Activated CD8-positive, alpha-beta memory T cell treated with anti-CD3 and anti-CD28 coated beads, Interleukin-2, amount 50 U/mL, for 48 hours (primary cell): ENCODE measurements at regions not wholly inside any gene's neighbourhood (a gene's known extent, or its start where the extent isn't known, plus 50 kb on each side); places are given as distances from the start of the nearest gene placed in this dataset.

Source experiments
- DNase-seq: peaks from one replicate; pipeline ENCODE4 v3.0.0-alpha.2; 2020

DNA sequence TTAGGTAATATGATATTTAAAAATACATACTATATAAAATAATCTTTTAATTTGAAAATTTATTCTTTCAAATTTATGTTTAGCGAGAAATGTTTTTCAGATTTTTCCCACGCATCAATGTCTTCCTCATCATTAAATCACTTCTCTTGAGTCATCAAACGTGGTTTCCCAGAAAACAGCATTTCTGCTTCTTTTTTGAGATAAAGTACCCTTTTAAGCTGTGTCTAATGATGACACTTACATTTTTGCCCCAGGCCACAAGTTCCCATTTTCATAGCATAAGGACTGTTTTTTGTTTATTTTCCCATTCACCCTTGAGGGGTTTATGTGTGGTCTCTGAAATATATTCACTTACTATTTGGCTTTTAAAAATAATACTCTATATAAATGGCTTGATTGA, 139.0 kb upstream of the HS3ST3A1 start:
- no peak for DNase-seq

GRCh38 chr17:13741744-13742143, 140.0 kb upstream of the HS3ST3A1 start:
- no peak for DNase-seq

GRCh38 chr17:13743906-13744305, 142.2 kb upstream of the HS3ST3A1 start:
- DNase-seq = no peak

DNA sequence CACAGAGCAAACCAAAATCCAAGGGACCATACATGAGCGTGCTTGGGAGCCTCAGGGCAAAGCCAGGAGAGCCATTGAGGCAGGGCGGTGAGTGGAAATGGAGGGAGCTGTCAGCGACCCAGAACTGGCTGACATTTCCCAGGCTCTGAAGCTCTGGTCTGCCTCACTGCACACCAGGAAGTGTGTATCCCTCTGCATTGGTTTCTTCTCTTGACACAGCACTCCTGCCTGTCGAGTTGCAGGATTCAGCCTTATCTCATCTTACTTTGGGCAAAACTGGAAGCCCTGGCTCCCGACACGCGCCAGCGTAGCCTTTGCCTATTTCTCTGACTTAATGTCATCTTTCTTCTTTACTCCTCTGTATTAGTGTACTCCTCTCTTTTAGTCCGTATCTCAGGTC, 144.7 kb upstream of the HS3ST3A1 start:
- DNase-seq = no peak

DNA sequence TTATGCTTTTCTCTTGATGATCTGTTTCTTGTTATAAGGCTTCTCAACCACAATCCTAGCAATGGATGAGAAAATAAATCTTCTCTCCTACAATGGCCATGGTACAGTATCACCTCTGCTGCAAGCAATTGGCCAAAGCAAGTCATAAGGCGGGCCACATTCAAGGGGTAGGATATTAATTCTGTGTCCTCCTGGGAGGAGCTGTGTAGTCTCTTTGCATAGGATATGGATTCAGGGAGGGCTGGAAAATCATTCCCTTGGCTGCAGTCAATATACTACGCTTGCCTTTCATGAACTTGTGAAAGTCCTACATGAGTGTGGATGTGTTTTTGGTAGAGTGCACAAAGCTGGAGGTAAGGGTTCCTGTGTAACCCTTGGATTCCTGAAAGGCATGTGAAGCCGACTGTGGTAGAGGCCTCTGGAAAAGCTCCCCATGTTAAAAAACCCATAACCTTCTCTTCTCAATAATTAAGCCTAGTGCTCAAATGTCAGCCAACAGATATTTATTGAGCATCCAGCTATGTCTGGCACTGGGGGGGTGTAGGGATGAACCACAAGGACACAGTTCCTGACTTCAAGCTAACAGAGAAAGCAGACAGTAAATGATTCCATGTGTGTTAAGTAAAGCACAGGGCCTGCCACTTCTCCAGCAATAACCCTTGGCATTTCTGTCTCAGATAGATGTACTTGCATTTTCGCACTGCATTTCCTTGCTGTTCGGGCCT, 147.6 kb upstream of the HS3ST3A1 start:
- DNase-seq = no peak

DNA sequence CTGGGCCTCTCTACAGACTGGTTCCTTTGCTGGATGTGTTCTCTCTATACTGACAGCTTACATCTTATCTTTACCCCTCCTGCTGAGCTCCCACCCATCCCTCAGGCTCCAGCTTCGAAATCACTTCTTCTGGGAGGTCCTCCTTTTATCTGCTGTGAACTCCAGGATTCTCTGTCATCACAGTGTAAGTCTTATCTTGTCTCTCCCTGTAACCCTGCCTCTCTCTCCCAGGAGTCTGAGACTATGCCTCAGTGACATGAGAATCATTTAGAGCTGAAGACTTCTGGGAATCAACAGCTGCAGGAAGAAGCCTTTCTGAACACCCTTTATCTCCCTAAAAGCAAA, 148.1 kb upstream of the HS3ST3A1 start:
- DNase-seq = no peak

GRCh38 chr17:13750816-13751793, 149.4 kb upstream of the HS3ST3A1 start:
- DNase-seq = no peak

DNA sequence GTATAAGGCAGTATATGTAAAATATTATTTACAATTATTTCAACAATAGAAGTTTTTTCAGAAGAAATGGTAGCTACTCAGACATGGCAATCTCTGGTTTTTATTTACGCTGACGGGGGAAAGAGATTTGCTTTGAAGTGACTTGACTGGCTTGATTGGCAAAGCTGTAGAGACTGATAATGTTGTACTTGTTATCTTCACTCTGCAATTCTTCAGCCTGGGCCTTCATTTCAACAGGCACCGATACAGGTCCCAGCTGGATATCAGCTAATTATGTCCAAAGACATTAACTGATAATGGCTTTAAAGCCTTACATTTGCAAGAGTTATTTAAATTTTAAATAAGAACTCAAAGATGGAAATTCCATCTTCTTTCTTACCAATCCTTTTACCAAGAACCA, 151.4 kb upstream of the HS3ST3A1 start:
- DNase-seq = no peak

- DNase-seq = no peak
These were observed 152.0 kb upstream of the HS3ST3A1 start for GRCh38 chr17:13753771-13754170.

GRCh38 chr17:13755851-13756250, 154.1 kb upstream of the HS3ST3A1 start:
- DNase-seq = no peak

GRCh38 chr17:13756763-13757162, 155.0 kb upstream of the HS3ST3A1 start:
- no peak for DNase-seq

GRCh38 chr17:13757871-13758270, 156.1 kb upstream of the HS3ST3A1 start:
- no peak for DNase-seq

DNA sequence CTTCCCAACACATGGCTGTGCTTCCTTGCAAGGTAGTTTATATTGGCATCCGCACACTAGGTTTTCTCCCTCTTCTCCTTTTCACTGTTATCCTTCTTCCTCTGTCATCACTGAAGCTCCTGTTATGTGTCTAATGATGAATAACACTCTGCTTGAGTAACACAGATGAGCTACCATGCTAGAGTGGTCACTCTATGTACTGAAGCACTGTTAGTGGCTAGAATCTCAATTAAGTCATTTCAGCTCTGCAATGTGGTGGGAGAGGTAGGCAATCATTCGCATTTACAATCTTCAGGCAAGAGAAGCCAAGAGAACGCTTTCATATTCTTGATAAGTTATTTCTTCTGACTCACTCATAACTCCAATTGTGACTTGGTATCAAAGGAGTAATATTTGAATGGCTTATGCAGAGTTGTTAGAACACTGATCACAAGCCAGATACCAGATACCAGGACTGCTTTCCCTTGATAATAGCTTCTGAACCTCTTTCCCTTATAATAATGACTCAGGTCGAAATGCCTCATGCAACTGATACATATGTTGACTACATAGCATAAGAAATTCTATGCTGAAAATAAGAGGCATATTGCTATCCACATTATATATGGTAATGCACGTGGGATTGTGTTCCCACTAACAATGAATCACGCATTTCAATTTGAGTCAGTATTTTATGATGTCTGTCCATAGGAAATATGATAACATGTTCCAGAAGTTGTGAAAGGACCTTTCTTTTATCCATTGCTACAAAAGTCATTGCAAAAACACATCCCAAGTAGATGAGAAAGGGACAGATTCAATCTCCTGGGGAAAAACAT, 158.0 kb upstream of the HS3ST3A1 start:
- DNase-seq = no peak

GRCh38 chr17:13761038-13761603, 159.4 kb upstream of the HS3ST3A1 start:
- no peak for DNase-seq

GRCh38 chr17:13765701-13766100, 164.0 kb upstream of the HS3ST3A1 start:
- no peak for DNase-seq

- DNase-seq = no peak
These were observed 169.0 kb upstream of the HS3ST3A1 start for GRCh38 chr17:13770702-13771101.

- no peak for DNase-seq
These were observed 173.7 kb upstream of the HS3ST3A1 start for GRCh38 chr17:13775450-13775849.

DNA sequence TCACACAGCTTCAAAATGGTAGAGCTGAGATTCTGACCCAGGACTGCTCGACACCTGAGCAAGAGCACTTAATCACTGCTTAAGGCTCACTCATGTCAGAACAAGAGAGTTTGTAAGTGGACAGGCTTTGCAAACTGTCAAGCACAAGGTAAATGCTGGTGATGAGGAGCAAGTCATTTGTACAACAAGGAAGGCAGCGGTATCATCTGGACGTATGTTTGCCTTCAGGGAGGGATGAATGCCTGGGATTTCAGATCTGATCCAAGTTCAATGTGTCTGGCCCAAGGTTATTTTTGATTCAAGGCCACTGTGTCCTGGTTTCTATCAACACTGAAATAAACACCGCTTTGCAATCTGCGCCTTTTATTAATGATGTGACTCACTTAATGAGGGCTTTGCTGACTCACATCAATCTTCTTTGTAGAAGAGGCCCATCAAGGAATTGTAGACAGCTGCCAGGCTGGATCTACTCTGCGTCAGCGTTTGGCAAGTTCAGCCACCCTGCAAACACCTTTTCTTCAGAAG, 174.4 kb upstream of the HS3ST3A1 start:
- no peak for DNase-seq

DNA sequence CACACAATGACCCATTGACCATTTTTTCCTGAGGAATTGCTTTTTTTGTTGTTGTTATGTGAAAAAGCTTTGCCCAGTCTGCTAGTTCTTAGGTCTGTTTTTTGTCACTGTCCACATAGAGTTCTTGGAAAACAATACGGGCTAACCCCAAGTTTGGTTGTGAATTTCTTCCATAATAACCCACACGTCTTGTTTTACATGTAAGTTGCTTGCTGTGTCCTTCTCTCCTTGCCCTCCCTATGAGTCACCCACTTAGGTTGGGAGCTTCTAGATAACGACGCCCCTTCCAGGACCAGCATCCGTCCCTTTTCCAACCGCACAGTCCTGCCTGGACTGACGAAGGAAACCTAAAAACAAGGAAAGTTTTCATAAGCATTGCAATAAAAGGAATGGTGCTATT, 175.3 kb upstream of the HS3ST3A1 start:
- no peak for DNase-seq

- no peak for DNase-seq
These were observed 182.8 kb upstream of the HS3ST3A1 start for GRCh38 chr17:13784434-13785095.

GRCh38 chr17:13785981-13786598, 184.4 kb upstream of the HS3ST3A1 start:
- DNase-seq = no peak

DNA sequence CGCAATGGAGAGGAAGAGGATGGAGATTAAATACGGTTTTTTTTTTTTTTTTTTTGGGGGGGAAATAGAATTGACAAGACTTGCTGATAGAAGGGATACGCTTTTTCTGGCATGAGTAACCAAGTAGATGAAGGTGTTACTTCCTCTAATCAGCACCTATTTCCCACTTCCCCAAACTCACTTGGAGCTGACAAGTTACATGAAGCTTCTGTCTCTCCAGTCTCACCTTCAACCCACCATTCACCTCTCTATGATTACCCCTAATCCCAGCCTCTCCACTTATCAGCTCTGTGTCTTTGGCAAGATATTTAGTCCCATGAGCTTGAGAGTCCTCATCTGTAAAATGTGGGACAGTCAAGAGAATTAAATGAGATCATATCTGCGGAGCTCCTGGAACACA, 185.9 kb upstream of the HS3ST3A1 start:
- no peak for DNase-seq
